ENCODE measurements at regions not wholly inside any gene's neighbourhood (a gene's known extent, or its start where the extent isn't known, plus 50 kb on each side); places are given as distances from the start of the nearest gene placed in this dataset.

- H3K27ac ChIP-seq, result no peak overlapping the region
- no peaks in the 10 kb centered on the region for H3K4me1 ChIP-seq (ENCODE audit: insufficient read depth)
- H3K36me3 ChIP-seq (replicated peaks; ENCODE audit: insufficient read depth, low read depth), result no peaks in the 10 kb centered on the region
- H4K20me1 ChIP-seq (ENCODE audit: insufficient read depth, poor library complexity, severe bottlenecking), result no peaks in the 10 kb centered on the region
- WGBS (ENCODE audit: low lambda C conversion rate, missing lambda C conversion rate), result 87% methylated on average over 2 of the region's 2 CpGs
- H3K4me2 ChIP-seq, result no peak overlapping the region
- no peaks in the 10 kb centered on the region for H3K27me3 ChIP-seq
- H3K9me3 ChIP-seq (ENCODE audit: low read depth), result no peaks in the 10 kb centered on the region
- no peaks in the 10 kb centered on the region for H3K79me2 ChIP-seq
- no peak for DNase-seq (ENCODE audit: low spot score)
- H3K9me2 ChIP-seq (replicated peaks; ENCODE audit: insufficient read depth), result no peaks in the 10 kb centered on the region
- H2AFZ ChIP-seq, result no peak overlapping the region
- no peak for TF ChIP-seq EZH2 (IDR thresholded peaks at IDR 0.05; ENCODE audit: borderline replicate concordance)
- TF ChIP-seq, protein P1, sequence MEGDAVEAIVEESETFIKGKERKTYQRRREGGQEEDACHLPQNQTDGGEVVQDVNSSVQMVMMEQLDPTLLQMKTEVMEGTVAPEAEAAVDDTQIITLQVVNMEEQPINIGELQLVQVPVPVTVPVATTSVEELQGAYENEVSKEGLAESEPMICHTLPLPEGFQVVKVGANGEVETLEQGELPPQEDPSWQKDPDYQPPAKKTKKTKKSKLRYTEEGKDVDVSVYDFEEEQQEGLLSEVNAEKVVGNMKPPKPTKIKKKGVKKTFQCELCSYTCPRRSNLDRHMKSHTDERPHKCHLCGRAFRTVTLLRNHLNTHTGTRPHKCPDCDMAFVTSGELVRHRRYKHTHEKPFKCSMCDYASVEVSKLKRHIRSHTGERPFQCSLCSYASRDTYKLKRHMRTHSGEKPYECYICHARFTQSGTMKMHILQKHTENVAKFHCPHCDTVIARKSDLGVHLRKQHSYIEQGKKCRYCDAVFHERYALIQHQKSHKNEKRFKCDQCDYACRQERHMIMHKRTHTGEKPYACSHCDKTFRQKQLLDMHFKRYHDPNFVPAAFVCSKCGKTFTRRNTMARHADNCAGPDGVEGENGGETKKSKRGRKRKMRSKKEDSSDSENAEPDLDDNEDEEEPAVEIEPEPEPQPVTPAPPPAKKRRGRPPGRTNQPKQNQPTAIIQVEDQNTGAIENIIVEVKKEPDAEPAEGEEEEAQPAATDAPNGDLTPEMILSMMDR (IDR thresholded peaks at IDR 0.05; ENCODE audit: poor library complexity), result no peak
- no peak for TF ChIP-seq EZH2phosphoT487 (IDR thresholded peaks at IDR 0.05; ENCODE audit: low read depth, severe bottlenecking, unreplicated experiment)
- H3K4me3 ChIP-seq, result no peak overlapping the region
Observed at GRCh38 chr16:48820379-48820778, 210.4 kb upstream of the N4BP1 start.

GRCh38 chr16:48818257-48818656, 208.3 kb upstream of the N4BP1 start:
- H4K20me1 ChIP-seq (ENCODE audit: insufficient read depth, poor library complexity, severe bottlenecking), result no peaks in the 10 kb centered on the region
- peaks cover 8% of the 10 kb centered on the region for H3K27me3 ChIP-seq
- H3K9me3 ChIP-seq (ENCODE audit: low read depth), result no peaks in the 10 kb centered on the region
- H3K4me3 ChIP-seq, result no peak overlapping the region
- H3K9me2 ChIP-seq (replicated peaks; ENCODE audit: insufficient read depth), result no peaks in the 10 kb centered on the region
- no peak for TF ChIP-seq EZH2 (IDR thresholded peaks at IDR 0.05; ENCODE audit: borderline replicate concordance)
- TF ChIP-seq, protein P1 (IDR thresholded peaks at IDR 0.05; ENCODE audit: poor library complexity), result no peak
- TF ChIP-seq EZH2phosphoT487 (IDR thresholded peaks at IDR 0.05; ENCODE audit: low read depth, severe bottlenecking, unreplicated experiment), result no peak
- H3K27ac ChIP-seq, result no peak overlapping the region
- DNase-seq (ENCODE audit: low spot score), result no peak
- H3K4me2 ChIP-seq, result no peak overlapping the region
- 87% methylated on average over 6 of the region's 6 CpGs for WGBS (ENCODE audit: low lambda C conversion rate, missing lambda C conversion rate)
- H3K36me3 ChIP-seq (replicated peaks; ENCODE audit: insufficient read depth, low read depth), result no peaks in the 10 kb centered on the region
- no peak overlapping the region for H2AFZ ChIP-seq
- no peaks in the 10 kb centered on the region for H3K4me1 ChIP-seq (ENCODE audit: insufficient read depth)
- H3K79me2 ChIP-seq, result no peaks in the 10 kb centered on the region

- H3K9me2 ChIP-seq (replicated peaks; ENCODE audit: insufficient read depth), result no peaks in the 10 kb centered on the region
- no peak for TF ChIP-seq EZH2 (IDR thresholded peaks at IDR 0.05; ENCODE audit: borderline replicate concordance)
- TF ChIP-seq EZH2phosphoT487 (IDR thresholded peaks at IDR 0.05; ENCODE audit: low read depth, severe bottlenecking, unreplicated experiment), result no peak
- TF ChIP-seq, protein P1 (IDR thresholded peaks at IDR 0.05; ENCODE audit: poor library complexity), result no peak
- 87% methylated on average over 7 of the region's 7 CpGs for WGBS (ENCODE audit: low lambda C conversion rate, missing lambda C conversion rate)
- peaks cover 20% of the 10 kb centered on the region for H3K27me3 ChIP-seq
- no peak overlapping the region for H3K4me3 ChIP-seq
- H3K9me3 ChIP-seq (ENCODE audit: low read depth), result no peaks in the 10 kb centered on the region
- H3K4me2 ChIP-seq, result no peak overlapping the region
- H2AFZ ChIP-seq, result no peak overlapping the region
- no peak for DNase-seq (ENCODE audit: low spot score)
- H3K4me1 ChIP-seq (ENCODE audit: insufficient read depth), result no peaks in the 10 kb centered on the region
- H4K20me1 ChIP-seq (ENCODE audit: insufficient read depth, poor library complexity, severe bottlenecking), result no peaks in the 10 kb centered on the region
- H3K79me2 ChIP-seq, result no peaks in the 10 kb centered on the region
- H3K36me3 ChIP-seq (replicated peaks; ENCODE audit: insufficient read depth, low read depth), result no peaks in the 10 kb centered on the region
- H3K27ac ChIP-seq, result no peak overlapping the region
Observed at GRCh38 chr16:48817032-48817431, 207.1 kb upstream of the N4BP1 start.

- Histone ChIP-seq H4K20me1 (ENCODE audit: insufficient read depth, poor library complexity, severe bottlenecking) (no peaks in the 10 kb centered on the region), H3K9me2 (replicated peaks; ENCODE audit: insufficient read depth) (no peaks in the 10 kb centered on the region), H3K27me3 (peaks cover 27% of the 10 kb centered on the region), H3K4me1 (ENCODE audit: insufficient read depth) (no peaks in the 10 kb centered on the region), H3K36me3 (replicated peaks; ENCODE audit: insufficient read depth, low read depth) (no peaks in the 10 kb centered on the region), H3K4me2 (no peak overlapping the region), H3K27ac (no peak overlapping the region), H3K9me3 (ENCODE audit: low read depth) (no peaks in the 10 kb centered on the region), H3K4me3 (no peak overlapping the region), H2AFZ (no peak overlapping the region), H3K79me2 (no peaks in the 10 kb centered on the region)
- no peak for TF ChIP-seq EZH2 (IDR thresholded peaks at IDR 0.05; ENCODE audit: borderline replicate concordance)
- no peak for TF ChIP-seq EZH2phosphoT487 (IDR thresholded peaks at IDR 0.05; ENCODE audit: low read depth, severe bottlenecking, unreplicated experiment)
- TF ChIP-seq, protein P1 (IDR thresholded peaks at IDR 0.05; ENCODE audit: poor library complexity), result no peak
- no peak for DNase-seq (ENCODE audit: low spot score)
Observed at GRCh38 chr16:48816393-48816792, 206.4 kb upstream of the N4BP1 start.

Measured in hepatocyte (in vitro differentiated cells).